Naive thymus-derived CD4-positive, alpha-beta T cell (primary cell): ENCODE measurements at regions not wholly inside any gene's neighbourhood (a gene's known extent, or its start where the extent isn't known, plus 50 kb on each side); places are given as distances from the start of the nearest gene placed in this dataset.

Experiments used
- ATAC-seq: fragments of 150-1000 bp; cut with Tn5 transposase; 2 replicates; pipeline ENCODE4 v1.10.0; 2021; ENCODE audit warnings: mild to moderate bottlenecking, moderate library complexity
- CTCF ChIA-PET: fragments of 350-600 bp; sonication (Branson Sonifier 250); formaldehyde crosslinking; loops from one replicate; lab custom pipeline; 2021; ENCODE audit warnings: antibody characterized with exemption; lab: Charles Lee
- POLR2A ChIA-PET: fragments of 350-600 bp; sonication (Branson Sonifier 250); formaldehyde crosslinking; loops from one replicate; lab custom pipeline; 2021; ENCODE audit warnings: antibody characterized with exemption, inconsistent platforms; lab: Charles Lee
- DNase-seq, 9 donors: peaks; one replicate each; pipeline versions ENCODE4 v3.0.0 to v3.0.0-alpha.2; 2020 to 2022; ENCODE audit warnings: mixed read lengths in 1 of 9
- H3K27ac ChIP-seq: one replicate; pipeline ENCODE4 v1.7.0; 2013; ENCODE audit warnings: mild to moderate bottlenecking, low read depth, low read length, moderate library complexity
- H3K27me3 ChIP-seq, 2 donors: one replicate each; pipeline ENCODE4 v1.7.0; 2013; ENCODE audit warnings: low read length in 2 of 2, mild to moderate bottlenecking in 2 of 2, moderate library complexity in 2 of 2; ENCODE audit not compliant: control insufficient read depth in 2 of 2, insufficient read depth in 2 of 2
- H3K36me3 ChIP-seq, 3 experiments: 1 replicate in 2 of 3; 2 replicates in 1 of 3; pipeline ENCODE4 v1.7.0; 2013; ENCODE audit warnings: low read length in 3 of 3, mild to moderate bottlenecking in 3 of 3, moderate library complexity in 1 of 3; ENCODE audit not compliant: insufficient read depth in 3 of 3, control insufficient read depth in 2 of 3
- H3K4me1 ChIP-seq, 2 donors: one replicate each; pipeline ENCODE4 v1.7.0; 2013; ENCODE audit warnings: low read length in 2 of 2, mild to moderate bottlenecking in 2 of 2, moderate library complexity in 1 of 2; ENCODE audit not compliant: control insufficient read depth in 2 of 2, insufficient read depth in 2 of 2
- H3K4me3 ChIP-seq: 2 replicates; pipeline ENCODE4 v1.7.0; 2013; ENCODE audit warnings: mild to moderate bottlenecking, low read length
- H3K9me3 ChIP-seq, 3 experiments: 1 replicate in 2 of 3; 2 replicates in 1 of 3; pipeline ENCODE4 v1.7.0; 2013; ENCODE audit warnings: low read length in 3 of 3; ENCODE audit not compliant: control insufficient read depth in 2 of 3
- H3K27ac Mint-ChIP-seq, 9 donors: one replicate each; pipeline ENCODE4 v1.8.0; 2020 to 2022; ENCODE audit warnings: mixed read lengths in 9 of 9, mild to moderate bottlenecking in 8 of 9, moderate library complexity in 5 of 9, inconsistent platforms in 2 of 9
- H3K27me3 Mint-ChIP-seq, 5 donors: one replicate each; pipeline ENCODE4 v1.8.0; 2021 to 2022; ENCODE audit warnings: mixed read lengths in 5 of 5, mild to moderate bottlenecking in 1 of 5
- H3K36me3 Mint-ChIP-seq, 5 donors: one replicate each; pipeline ENCODE4 v1.8.0; 2020 to 2022; ENCODE audit warnings: mixed read lengths in 5 of 5, mild to moderate bottlenecking in 3 of 5, inconsistent platforms in 1 of 5
- H3K4me1 Mint-ChIP-seq, 7 donors: one replicate each; pipeline ENCODE4 v1.8.0; 2020 to 2022; ENCODE audit warnings: mixed read lengths in 7 of 7, mild to moderate bottlenecking in 3 of 7, inconsistent platforms in 1 of 7
- H3K4me3 Mint-ChIP-seq, 10 donors: one replicate each; pipeline ENCODE4 v1.8.0; 2020 to 2022; ENCODE audit warnings: mild to moderate bottlenecking in 10 of 10, mixed read lengths in 10 of 10, moderate library complexity in 6 of 10, inconsistent platforms in 2 of 10
- H3K9me3 Mint-ChIP-seq, 11 donors: one replicate each; pipeline ENCODE4 v1.8.0; 2020 to 2022; ENCODE audit warnings: mixed read lengths in 11 of 11, mild to moderate bottlenecking in 4 of 11, inconsistent platforms in 1 of 11, moderate library complexity in 1 of 11
- intact Hi-C, 2 donors: fragments of 100-400 bp; cut with micrococcal nuclease; formaldehyde crosslinking; loops; one replicate each; pipeline ENCODE4 v1.15.1; 2023

GRCh38 chr12:94813314-94813713 lies 163.0 kb upstream of the TMCC3 start:
- H3K4me1 Mint-ChIP-seq = peaks cover 0 to 2% (median 0%) of the 10 kb centered on the region in 7 donors
- H3K27me3 ChIP-seq = no peaks in the 10 kb centered on the region
- ChIA-PET CTCF (no interaction called here), POLR2A (no interaction called here)
- H3K27ac Mint-ChIP-seq = no peak overlapping the region
- peaks cover 0 to 14% (median 11%) of the 10 kb centered on the region in 5 donors for H3K27me3 Mint-ChIP-seq
- H3K27ac ChIP-seq = no peak overlapping the region
- peaks cover 0 to 7% (median 4%) of the 10 kb centered on the region in 5 donors for H3K36me3 Mint-ChIP-seq
- H3K4me1 ChIP-seq = no peaks in the 10 kb centered on the region
- no peaks in the 10 kb centered on the region for H3K36me3 ChIP-seq
- H3K4me3 ChIP-seq = no peak overlapping the region
- H3K9me3 ChIP-seq = peaks cover 0 to 17% (median 3%) of the 10 kb centered on the region in 3 experiments
- no peak overlapping the region for H3K4me3 Mint-ChIP-seq
- no peak for DNase-seq
- ATAC-seq = no peak
- peaks cover 8 to 48% (median 20%) of the 10 kb centered on the region in 11 donors for H3K9me3 Mint-ChIP-seq
- intact Hi-C loops = no loop called here

GRCh38 chr12:94812345-94812744 lies 162.0 kb upstream of the TMCC3 start:
- ATAC-seq (no peak), DNase-seq (no peak)
- H3K27ac ChIP-seq = no peak overlapping the region
- no peak overlapping the region for H3K4me3 ChIP-seq
- intact Hi-C loops = no loop called here
- peaks cover 0 to 7% (median 4%) of the 10 kb centered on the region in 5 donors for H3K36me3 Mint-ChIP-seq
- H3K27ac Mint-ChIP-seq = no peak overlapping the region
- POLR2A ChIA-PET = no interaction called here
- CTCF ChIA-PET = no interaction called here
- H3K27me3 ChIP-seq = no peaks in the 10 kb centered on the region
- H3K4me1 ChIP-seq = no peaks in the 10 kb centered on the region
- peaks cover 0 to 2% (median 0%) of the 10 kb centered on the region in 7 donors for H3K4me1 Mint-ChIP-seq
- H3K9me3 Mint-ChIP-seq = peaks cover 8 to 48% (median 20%) of the 10 kb centered on the region in 11 donors
- H3K36me3 ChIP-seq = no peaks in the 10 kb centered on the region
- H3K27me3 Mint-ChIP-seq = peaks cover 0 to 14% (median 11%) of the 10 kb centered on the region in 5 donors
- peaks cover 0 to 17% (median 3%) of the 10 kb centered on the region in 3 experiments for H3K9me3 ChIP-seq
- no peak overlapping the region for H3K4me3 Mint-ChIP-seq

DNA sequence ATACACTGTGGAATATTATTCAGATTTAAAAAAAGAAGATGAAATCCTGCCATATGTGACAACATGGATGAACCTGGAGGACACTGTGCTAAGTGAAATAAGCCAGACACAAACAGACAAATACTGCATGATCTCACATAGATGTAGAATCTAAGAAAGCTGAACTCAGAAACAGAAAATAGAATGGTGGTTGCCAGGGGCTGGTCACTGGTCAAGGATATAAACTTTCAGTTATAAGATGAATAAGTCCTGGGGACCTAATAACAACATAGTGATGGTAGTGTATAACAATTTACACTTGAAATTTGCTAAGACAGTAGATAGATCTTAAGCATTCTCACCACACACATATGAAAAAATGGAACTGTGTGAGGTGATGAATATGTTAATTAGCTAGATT lies 161.3 kb upstream of the TMCC3 start:
- no peaks in the 10 kb centered on the region for H3K36me3 ChIP-seq
- ChIA-PET CTCF (no interaction called here), POLR2A (no interaction called here)
- no peak overlapping the region for H3K27ac ChIP-seq
- no peaks in the 10 kb centered on the region for H3K4me1 ChIP-seq
- peaks cover 8 to 48% (median 20%) of the 10 kb centered on the region in 11 donors for H3K9me3 Mint-ChIP-seq
- peaks cover 0 to 18% (median 11%) of the 10 kb centered on the region in 5 donors for H3K27me3 Mint-ChIP-seq
- H3K36me3 Mint-ChIP-seq = peaks cover 0 to 8% (median 6%) of the 10 kb centered on the region in 5 donors
- H3K4me1 Mint-ChIP-seq = peaks cover 0 to 2% (median 0%) of the 10 kb centered on the region in 7 donors
- peaks cover 0 to 17% (median 3%) of the 10 kb centered on the region in 3 experiments for H3K9me3 ChIP-seq
- H3K27ac Mint-ChIP-seq = no peak overlapping the region
- H3K4me3 ChIP-seq = no peak overlapping the region
- intact Hi-C loops = no loop called here
- no peak for ATAC-seq
- H3K27me3 ChIP-seq = no peaks in the 10 kb centered on the region
- no peak overlapping the region for H3K4me3 Mint-ChIP-seq
- no peak for DNase-seq

- H3K36me3 Mint-ChIP-seq = peaks cover 0 to 4% (median 0%) of the 10 kb centered on the region in 5 donors
- peaks cover 0 to 1% (median 0%) of the 10 kb centered on the region in 7 donors for H3K4me1 Mint-ChIP-seq
- Histone ChIP-seq H3K36me3 (no peaks in the 10 kb centered on the region), H3K9me3 (peaks cover 0 to 9% (median 0%) of the 10 kb centered on the region in 3 experiments), H3K27me3 (no peaks in the 10 kb centered on the region), H3K4me1 (no peaks in the 10 kb centered on the region), H3K27ac (no peak overlapping the region), H3K4me3 (no peak overlapping the region)
- DNase-seq (no peak), ATAC-seq (no peak)
- H3K9me3 Mint-ChIP-seq = peaks cover 3 to 33% (median 13%) of the 10 kb centered on the region in 11 donors
- H3K4me3 Mint-ChIP-seq = no peak overlapping the region
- H3K27ac Mint-ChIP-seq = no peak overlapping the region
- intact Hi-C loops = no loop called here
- peaks cover 0 to 19% (median 5%) of the 10 kb centered on the region in 5 donors for H3K27me3 Mint-ChIP-seq
- CTCF ChIA-PET = no interaction called here
- POLR2A ChIA-PET = no interaction called here
Measured at GRCh38 chr12:94807951-94808350, 157.6 kb upstream of the TMCC3 start.

DNA sequence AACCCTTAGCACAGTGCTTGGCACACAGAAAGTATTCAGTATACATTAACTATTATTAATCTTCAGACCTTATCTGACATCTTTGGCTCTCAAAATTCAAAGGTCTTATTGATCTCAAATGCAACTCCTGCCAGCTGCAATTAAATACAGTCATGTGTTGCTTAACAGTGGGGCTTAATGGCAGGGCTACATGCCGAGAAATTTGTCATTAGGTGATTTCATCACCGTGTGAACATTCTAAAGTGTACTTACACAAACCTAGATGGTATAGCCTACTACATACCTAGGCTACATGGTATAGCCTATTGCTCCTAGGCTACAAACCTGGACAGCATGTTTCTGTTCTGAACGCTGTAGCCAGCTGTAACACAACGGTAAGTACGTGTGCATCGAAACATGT lies 156.3 kb upstream of the TMCC3 start:
- CTCF ChIA-PET = interaction anchor here (0.6 to 0.7 kb wide), 2 partner anchors 8 to 396 kb away, joined by 3 to 4 read pairs; no protein-coding TSS in a partner anchor
- no peak overlapping the region for H3K27ac Mint-ChIP-seq

GRCh38 chr12:94805749-94806529 lies 155.6 kb upstream of the TMCC3 start:
- no peak overlapping the region for H3K27ac ChIP-seq
- H3K4me3 ChIP-seq = no peak overlapping the region
- H3K9me3 ChIP-seq = no peaks in the 10 kb centered on the region
- intact Hi-C loops = no loop called here
- DNase-seq = no peak
- ATAC-seq = no peak
- CTCF ChIA-PET = interaction anchor here (0.6 to 0.7 kb wide), 2 partner anchors 8 to 396 kb away, joined by 3 to 4 read pairs; no protein-coding TSS in a partner anchor
- H3K36me3 Mint-ChIP-seq = peaks cover 0 to 4% (median 0%) of the 10 kb centered on the region in 5 donors
- H3K27ac Mint-ChIP-seq = no peak overlapping the region
- no peak overlapping the region for H3K4me3 Mint-ChIP-seq
- no peaks in the 10 kb centered on the region for H3K36me3 ChIP-seq
- H3K4me1 ChIP-seq = no peaks in the 10 kb centered on the region
- H3K4me1 Mint-ChIP-seq = peaks cover 0 to 1% (median 0%) of the 10 kb centered on the region in 7 donors
- POLR2A ChIA-PET = no interaction called here
- H3K27me3 ChIP-seq = no peaks in the 10 kb centered on the region
- peaks cover 0 to 19% (median 5%) of the 10 kb centered on the region in 5 donors for H3K27me3 Mint-ChIP-seq
- peaks cover 0 to 13% (median 6%) of the 10 kb centered on the region in 11 donors for H3K9me3 Mint-ChIP-seq

More for the DNA sequence above, 156.3 kb upstream of the TMCC3 start:
- Mint-ChIP-seq H3K4me3 (no peak overlapping the region), H3K4me1 (peaks cover 0 to 1% (median 0%) of the 10 kb centered on the region in 7 donors), H3K9me3 (peaks cover 0 to 20% (median 8%) of the 10 kb centered on the region in 11 donors), H3K27me3 (peaks cover 0 to 19% (median 5%) of the 10 kb centered on the region in 5 donors), H3K36me3 (peaks cover 0 to 4% (median 0%) of the 10 kb centered on the region in 5 donors)
- no peaks in the 10 kb centered on the region for H3K9me3 ChIP-seq
- ATAC-seq (no peak), DNase-seq (no peak)
- POLR2A ChIA-PET = no interaction called here
- no peaks in the 10 kb centered on the region for H3K27me3 ChIP-seq
- H3K4me3 ChIP-seq = no peak overlapping the region
- H3K27ac ChIP-seq = no peak overlapping the region
- H3K4me1 ChIP-seq = no peaks in the 10 kb centered on the region
- H3K36me3 ChIP-seq = no peaks in the 10 kb centered on the region
- intact Hi-C loops = no loop called here
